OCI-LY3 (cell line): ENCODE measurements at regions not wholly inside any gene's neighbourhood (a gene's known extent, or its start where the extent isn't known, plus 50 kb on each side); places are given as distances from the start of the nearest gene placed in this dataset.

Source experiments
- CTCF ChIP-seq: fragments of 200-600, 300-600 bp; sonication (generic); IDR thresholded peaks from 2 replicates; pipeline ENCODE4 v1.5.1; 2014; ENCODE audit warnings: antibody characterized with exemption, low read length, low read depth
- EZH2phosphoT487 ChIP-seq: fragments of 200-600 bp; shearing (Covaris generic); IDR thresholded peaks from 2 replicates; pipeline ENCODE4 v1.6.1; 2018; ENCODE audit warnings: antibody characterized with exemption, mixed run types, low read depth

- TF ChIP-seq CTCF (no peak), EZH2phosphoT487 (no peak)
Measured at GRCh38 chr4:175561696-175562095, 250.4 kb downstream of the GPM6A start.
